K562 (cell line): ENCODE measurements at regions not wholly inside any gene's neighbourhood (a gene's known extent, or its start where the extent isn't known, plus 50 kb on each side); places are given as distances from the start of the nearest gene placed in this dataset.

Experiments
- CHD2 ChIP-seq: IDR thresholded peaks from 2 replicates; pipeline ENCODE4 v1.6.1; 2011; ENCODE audit warnings: low read depth, low read length
- CREB1 ChIP-seq, 2 experiments: sonication (generic) in 1 of 2; formaldehyde crosslinking in 1 of 2; IDR thresholded peaks; 2 replicates each; pipeline versions ENCODE4 v1.6.1 to v1.8.0; 2012 to 2022; ENCODE audit warnings: inconsistent platforms in 1 of 2, mild to moderate bottlenecking in 1 of 2, missing genetic modification reagents in 1 of 2, moderate library complexity in 1 of 2
- CTBP1 ChIP-seq: fragments of 450-650 bp; IDR thresholded peaks from 2 replicates; pipeline ENCODE4 v1.6.1; 2016; ENCODE audit warnings: borderline replicate concordance
- EZH2 ChIP-seq: IDR thresholded peaks from 2 replicates; pipeline ENCODE4 v1.6.1; 2012; ENCODE audit warnings: low read depth, mild to moderate bottlenecking, inconsistent platforms, low read length, borderline replicate concordance
- FOXM1 ChIP-seq, 2 experiments: fragments of 450-650 bp in 1 of 2; sonication (generic) in 1 of 2; formaldehyde crosslinking in 1 of 2; IDR thresholded peaks; 2 replicates each; pipeline versions ENCODE4 v1.6.1 to v1.9.0; 2017 to 2022; ENCODE audit warnings: low read depth in 2 of 2, mild to moderate bottlenecking in 2 of 2, missing genetic modification reagents in 1 of 2, moderate library complexity in 1 of 2
- HNRNPLL ChIP-seq: fragments of 200-400 bp; formaldehyde crosslinking; IDR thresholded peaks from 2 replicates; pipeline ENCODE4 v1.6.1; 2017; ENCODE audit warnings: low read length, low read depth, mild to moderate bottlenecking; ENCODE audit not compliant: poor library complexity, severe bottlenecking
- KAT7 ChIP-seq: sonication (generic); formaldehyde crosslinking; IDR thresholded peaks from 2 replicates; pipeline ENCODE4 v1.8.0; 2022; ENCODE audit warnings: missing genetic modification reagents, mild to moderate bottlenecking, borderline replicate concordance
- MTA3 ChIP-seq: fragments of 450-650 bp; formaldehyde crosslinking; IDR thresholded peaks from 2 replicates; pipeline ENCODE4 v1.6.1; 2017; ENCODE audit warnings: mild to moderate bottlenecking, borderline replicate concordance
- MXI1 ChIP-seq: IDR thresholded peaks from 2 replicates; pipeline ENCODE4 v1.6.1; 2011; ENCODE audit warnings: low read depth, mild to moderate bottlenecking, improper control_type of control experiment, low read length
- ZBTB1 ChIP-seq: sonication (generic); formaldehyde crosslinking; IDR thresholded peaks from 2 replicates; pipeline ENCODE4 v1.8.1; 2023; ENCODE audit warnings: missing genetic modification reagents, low read depth, mild to moderate bottlenecking, borderline replicate concordance
- ZNF785 ChIP-seq: fragments of 250-450 bp; sonication (Bioruptor Pico); IDR thresholded peaks from 2 replicates; pipeline ENCODE4 v1.4.0; 2020; ENCODE audit warnings: mild to moderate bottlenecking
- ZZZ3 ChIP-seq: fragments of 450-650 bp; IDR thresholded peaks from 2 replicates; pipeline ENCODE4 v1.6.1; 2016; ENCODE audit warnings: antibody characterized with exemption, mild to moderate bottlenecking, moderate library complexity
- TF ChIP-seq, protein P1 (sequence below): fragments of 450-650 bp; IDR thresholded peaks from 2 replicates; pipeline ENCODE4 v1.6.1; 2018; ENCODE audit not compliant: partially characterized antibody
- TF ChIP-seq, protein P2 (sequence below): fragments of 250-450 bp; sonication (Bioruptor Pico); IDR thresholded peaks from 2 replicates; pipeline ENCODE4 v1.9.0; 2021; ENCODE audit warnings: mild to moderate bottlenecking

DNA sequence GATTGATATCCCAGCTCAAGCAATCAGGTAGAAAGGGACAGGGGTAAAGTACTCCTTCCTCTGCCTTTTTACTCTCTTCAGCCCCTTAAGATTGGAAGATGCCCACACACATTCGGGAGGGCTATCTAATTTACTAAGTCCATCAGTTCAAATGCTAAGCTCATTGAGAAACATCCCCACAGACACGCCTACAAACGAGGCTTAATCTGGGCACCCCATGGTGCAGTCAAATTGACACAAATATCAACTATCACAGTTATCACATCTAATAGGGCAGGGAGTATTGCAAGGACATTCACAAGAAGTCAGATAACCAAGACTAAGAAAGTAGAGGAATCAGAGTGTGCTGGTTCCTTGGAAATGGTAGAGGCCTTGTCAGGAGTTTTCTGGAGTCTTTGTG is 437.8 kb upstream of the AZI2 start:
- TF ChIP-seq, protein P1, sequence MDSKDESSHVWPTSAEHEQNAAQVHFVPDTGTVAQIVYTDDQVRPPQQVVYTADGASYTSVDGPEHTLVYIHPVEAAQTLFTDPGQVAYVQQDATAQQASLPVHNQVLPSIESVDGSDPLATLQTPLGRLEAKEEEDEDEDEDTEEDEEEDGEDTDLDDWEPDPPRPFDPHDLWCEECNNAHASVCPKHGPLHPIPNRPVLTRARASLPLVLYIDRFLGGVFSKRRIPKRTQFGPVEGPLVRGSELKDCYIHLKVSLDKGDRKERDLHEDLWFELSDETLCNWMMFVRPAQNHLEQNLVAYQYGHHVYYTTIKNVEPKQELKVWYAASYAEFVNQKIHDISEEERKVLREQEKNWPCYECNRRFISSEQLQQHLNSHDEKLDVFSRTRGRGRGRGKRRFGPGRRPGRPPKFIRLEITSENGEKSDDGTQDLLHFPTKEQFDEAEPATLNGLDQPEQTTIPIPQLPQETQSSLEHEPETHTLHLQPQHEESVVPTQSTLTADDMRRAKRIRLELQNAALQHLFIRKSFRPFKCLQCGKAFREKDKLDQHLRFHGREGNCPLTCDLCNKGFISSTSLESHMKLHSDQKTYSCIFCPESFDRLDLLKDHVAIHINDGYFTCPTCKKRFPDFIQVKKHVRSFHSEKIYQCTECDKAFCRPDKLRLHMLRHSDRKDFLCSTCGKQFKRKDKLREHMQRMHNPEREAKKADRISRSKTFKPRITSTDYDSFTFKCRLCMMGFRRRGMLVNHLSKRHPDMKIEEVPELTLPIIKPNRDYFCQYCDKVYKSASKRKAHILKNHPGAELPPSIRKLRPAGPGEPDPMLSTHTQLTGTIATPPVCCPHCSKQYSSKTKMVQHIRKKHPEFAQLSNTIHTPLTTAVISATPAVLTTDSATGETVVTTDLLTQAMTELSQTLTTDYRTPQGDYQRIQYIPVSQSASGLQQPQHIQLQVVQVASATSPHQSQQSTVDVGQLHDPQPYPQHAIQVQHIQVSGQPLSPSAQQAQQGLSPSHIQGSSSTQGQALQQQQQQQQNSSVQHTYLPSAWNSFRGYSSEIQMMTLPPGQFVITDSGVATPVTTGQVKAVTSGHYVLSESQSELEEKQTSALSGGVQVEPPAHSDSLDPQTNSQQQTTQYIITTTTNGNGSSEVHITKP: no peak
- TF ChIP-seq ZNF785 (CRISPR knock-in tag): no peak
- TF ChIP-seq MXI1: no peak
- TF ChIP-seq KAT7 (CRISPR knock-in tag): no peak
- no peak for TF ChIP-seq CREB1 (IDR thresholded peaks at IDR 0.05)
- TF ChIP-seq CREB1 (CRISPR knock-in tag; IDR thresholded peaks at IDR 0.05): no peak
- TF ChIP-seq ZBTB1 (CRISPR knock-in tag): no peak
- no peak for TF ChIP-seq CHD2
- TF ChIP-seq FOXM1 (IDR thresholded peaks at IDR 0.05; ENCODE audit: low read depth): no peak
- no peak for TF ChIP-seq FOXM1 (CRISPR knock-in tag; IDR thresholded peaks at IDR 0.05; ENCODE audit: low read depth)
- no peak for TF ChIP-seq MTA3
- TF ChIP-seq EZH2: no peak
- no peak for TF ChIP-seq CTBP1
- TF ChIP-seq ZZZ3: no peak
- TF ChIP-seq, protein P2, sequence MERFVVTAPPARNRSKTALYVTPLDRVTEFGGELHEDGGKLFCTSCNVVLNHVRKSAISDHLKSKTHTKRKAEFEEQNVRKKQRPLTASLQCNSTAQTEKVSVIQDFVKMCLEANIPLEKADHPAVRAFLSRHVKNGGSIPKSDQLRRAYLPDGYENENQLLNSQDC (CRISPR knock-in tag): no peak
- TF ChIP-seq HNRNPLL: no peak
